Psoas muscle (tissue), 7 donors: ENCODE measurements at regions not wholly inside any gene's neighbourhood (a gene's known extent, or its start where the extent isn't known, plus 50 kb on each side); places are given as distances from the start of the nearest gene placed in this dataset.

ENCODE experiments used
- ATAC-seq, 4 donors: fragments of 200-7000 bp; cut with Tn5 transposase; one replicate each; pipeline ENCODE4 v1.9.1; 2020; ENCODE audit warnings: moderate library complexity in 3 of 4, mild to moderate bottlenecking in 2 of 4
- DNase-seq, 2 donors: peaks; one replicate each; pipeline ENCODE4 v3.0.0-alpha.2; 2020
- H3K27ac ChIP-seq: fragments of 200-600 bp; one replicate; pipeline ENCODE4 v1.8.0; 2022
- H3K27me3 ChIP-seq, 3 donors: fragments of 200-600 bp in 1 of 3; one replicate each; pipeline versions ENCODE4 v1.6.1 to v1.8.0; 2013 to 2022; ENCODE audit warnings: low read length in 2 of 3, mild to moderate bottlenecking in 2 of 3, moderate library complexity in 1 of 3; ENCODE audit not compliant: insufficient read depth in 3 of 3
- H3K36me3 ChIP-seq, 2 donors: fragments of 200-600 bp in 1 of 2; one replicate each; pipeline versions ENCODE4 v1.6.1 to v1.8.0; 2013 to 2022; ENCODE audit warnings: low read depth in 1 of 2, mild to moderate bottlenecking in 1 of 2, moderate library complexity in 1 of 2; ENCODE audit not compliant: insufficient read depth in 1 of 2
- H3K4me1 ChIP-seq: fragments of 200-600 bp; one replicate; pipeline ENCODE4 v1.8.0; 2022
- H3K4me3 ChIP-seq: fragments of 200-600 bp; one replicate; pipeline ENCODE4 v1.8.0; 2022; ENCODE audit warnings: mild to moderate bottlenecking
- H3K9me3 ChIP-seq: fragments of 200-600 bp; one replicate; pipeline ENCODE4 v1.8.0; 2022
- WGBS, 3 donors: extraction: QIAGEN DNeasy Blood & Tissue Kit; methylation state at CpG; one replicate each; pipeline versions ENCODE4 v1.1.6 to v1.1.7; 2013; 5-methylcytosine and 5-hydroxymethylcytosine counted together
- intact Hi-C, 2 donors: fragments of 100-400 bp; cut with DNase I; formaldehyde crosslinking; loops; one replicate each; pipeline versions ENCODE4 v1.11.0 to v1.14.2; 2022
- TF ChIP-seq, protein P1 (sequence below): fragments of 200-600 bp; IDR thresholded peaks from one replicate; pipeline ENCODE4 v1.8.0; 2022; ENCODE audit warnings: antibody characterized with exemption
- donor health status: healthy with polysubstance abuse.
- donor health status: DM: no; HTN: no; CAD: no; lungs with moderate emphysema.
- donor health status: Bipolar disorder and iron deficiency.
- donor health status: healthy.
- donor health status: DM: yes; HTN: yes; CAD: no.
- donor health status: DM: no; HTN: no; CAD: no.
- donor health status: DM: yes; HTN: yes; CAD: no.

GRCh38 chr4:62232814-62233213, 1032.7 kb downstream of the ADGRL3 start:
- no peak for DNase-seq
- intact Hi-C loops: no loop called here
- WGBS, 3 donors: 36 to 39% (median 38%) methylated on average over 3 of the region's 3 CpGs

GRCh38 chr4:62231994-62232393, 1031.9 kb downstream of the ADGRL3 start:
- Histone ChIP-seq H3K27me3 (no peaks in the 10 kb centered on the region), H3K4me3 (no peak overlapping the region), H3K9me3 (no peaks in the 10 kb centered on the region), H3K27ac (no peak overlapping the region), H3K36me3 (no peaks in the 10 kb centered on the region), H3K4me1 (no peaks in the 10 kb centered on the region)
- WGBS, 3 donors: 85 to 91% (median 88%) methylated on average over 3 of the region's 3 CpGs
- TF ChIP-seq, protein P1, sequence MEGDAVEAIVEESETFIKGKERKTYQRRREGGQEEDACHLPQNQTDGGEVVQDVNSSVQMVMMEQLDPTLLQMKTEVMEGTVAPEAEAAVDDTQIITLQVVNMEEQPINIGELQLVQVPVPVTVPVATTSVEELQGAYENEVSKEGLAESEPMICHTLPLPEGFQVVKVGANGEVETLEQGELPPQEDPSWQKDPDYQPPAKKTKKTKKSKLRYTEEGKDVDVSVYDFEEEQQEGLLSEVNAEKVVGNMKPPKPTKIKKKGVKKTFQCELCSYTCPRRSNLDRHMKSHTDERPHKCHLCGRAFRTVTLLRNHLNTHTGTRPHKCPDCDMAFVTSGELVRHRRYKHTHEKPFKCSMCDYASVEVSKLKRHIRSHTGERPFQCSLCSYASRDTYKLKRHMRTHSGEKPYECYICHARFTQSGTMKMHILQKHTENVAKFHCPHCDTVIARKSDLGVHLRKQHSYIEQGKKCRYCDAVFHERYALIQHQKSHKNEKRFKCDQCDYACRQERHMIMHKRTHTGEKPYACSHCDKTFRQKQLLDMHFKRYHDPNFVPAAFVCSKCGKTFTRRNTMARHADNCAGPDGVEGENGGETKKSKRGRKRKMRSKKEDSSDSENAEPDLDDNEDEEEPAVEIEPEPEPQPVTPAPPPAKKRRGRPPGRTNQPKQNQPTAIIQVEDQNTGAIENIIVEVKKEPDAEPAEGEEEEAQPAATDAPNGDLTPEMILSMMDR: no peak
- DNase-seq (no peak), ATAC-seq (no peak)
- intact Hi-C loops: no loop called here

More at GRCh38 chr4:62232814-62233213, 1032.7 kb downstream of the ADGRL3 start:
- Histone ChIP-seq H3K9me3 (no peaks in the 10 kb centered on the region), H3K4me3 (no peak overlapping the region), H3K36me3 (no peaks in the 10 kb centered on the region), H3K27me3 (no peaks in the 10 kb centered on the region), H3K4me1 (no peaks in the 10 kb centered on the region), H3K27ac (no peak overlapping the region)
- TF ChIP-seq, protein P1: no peak
- ATAC-seq: no peak

DNA sequence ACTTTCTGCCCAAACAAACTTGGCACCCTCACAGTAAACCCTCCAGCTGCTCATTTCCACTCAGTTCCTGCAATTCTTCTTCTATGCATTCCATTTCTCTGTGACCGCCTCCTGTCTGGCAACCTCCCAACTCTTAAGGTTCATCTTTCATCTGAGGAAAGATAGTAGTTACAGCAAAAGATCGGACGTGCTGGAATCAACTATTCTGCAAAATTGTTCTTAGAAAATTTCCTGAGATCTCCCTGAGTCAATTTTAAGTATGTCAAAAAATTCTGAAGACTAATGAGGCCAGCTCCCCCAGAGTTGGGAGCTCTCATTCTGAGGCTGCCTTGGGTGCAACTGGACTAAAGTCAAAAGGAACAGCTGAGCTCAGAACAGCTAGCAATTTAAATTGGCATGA, 1026.0 kb downstream of the ADGRL3 start:
- Histone ChIP-seq H3K27ac (no peak overlapping the region), H3K4me3 (no peak overlapping the region), H3K4me1 (no peaks in the 10 kb centered on the region), H3K36me3 (no peaks in the 10 kb centered on the region), H3K27me3 (no peaks in the 10 kb centered on the region), H3K9me3 (no peaks in the 10 kb centered on the region)
- TF ChIP-seq, protein P1: no peak
- WGBS, 3 donors: 5 to 11% (median 9%) methylated on average over 3 of the region's 3 CpGs
- intact Hi-C loops: no loop called here
- DNase-seq (no peak), ATAC-seq (no peak)

DNA sequence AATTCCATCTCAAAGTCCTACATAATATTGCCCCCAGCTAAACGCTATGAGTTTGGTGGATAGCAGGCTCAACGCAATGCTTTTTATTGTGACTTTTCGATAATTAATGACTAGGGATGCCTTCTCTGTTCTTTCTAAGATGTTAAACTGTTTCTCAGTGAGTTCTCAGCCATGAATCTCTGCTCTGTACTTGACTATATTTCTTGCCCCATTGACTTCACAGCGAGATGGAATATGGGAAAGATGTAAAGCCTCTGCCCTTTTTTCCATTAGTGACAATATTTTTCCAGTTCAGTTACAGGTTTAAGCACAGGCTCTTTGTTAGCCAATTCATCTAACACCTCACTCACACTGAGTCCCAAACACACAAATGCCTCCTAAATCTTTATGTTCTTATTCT, 1022.0 kb downstream of the ADGRL3 start:
- no peaks in the 10 kb centered on the region for H3K9me3 ChIP-seq
- no peaks in the 10 kb centered on the region for H3K4me1 ChIP-seq
- H3K36me3 ChIP-seq: no peaks in the 10 kb centered on the region
- no peak overlapping the region for H3K4me3 ChIP-seq
- intact Hi-C loops: no loop called here
- H3K27me3 ChIP-seq: no peaks in the 10 kb centered on the region
- 81 to 94% (median 90%) methylated on average over 4 of the region's 4 CpGs for WGBS, 3 donors
- TF ChIP-seq, protein P1: no peak
- H3K27ac ChIP-seq: no peak overlapping the region
- ATAC-seq (no peak), DNase-seq (no peak)

GRCh38 chr4:62210486-62210885, 1010.4 kb downstream of the ADGRL3 start:
- TF ChIP-seq, protein P1: no peak
- no peaks in the 10 kb centered on the region for H3K4me1 ChIP-seq
- no peaks in the 10 kb centered on the region for H3K27me3 ChIP-seq
- ATAC-seq (no peak), DNase-seq (no peak)
- H3K36me3 ChIP-seq: no peaks in the 10 kb centered on the region
- intact Hi-C loops: no loop called here
- no peak overlapping the region for H3K4me3 ChIP-seq
- no peaks in the 10 kb centered on the region for H3K9me3 ChIP-seq
- no peak overlapping the region for H3K27ac ChIP-seq
